ENCODE measurements at regions not wholly inside any gene's neighbourhood (a gene's known extent, or its start where the extent isn't known, plus 50 kb on each side); places are given as distances from the start of the nearest gene placed in this dataset.
"Not testable (repeated sequence)": the region's sequence is repeated elsewhere in the genome, so short reads cannot be mapped to it uniquely, and the experiment has no call there.

DNA sequence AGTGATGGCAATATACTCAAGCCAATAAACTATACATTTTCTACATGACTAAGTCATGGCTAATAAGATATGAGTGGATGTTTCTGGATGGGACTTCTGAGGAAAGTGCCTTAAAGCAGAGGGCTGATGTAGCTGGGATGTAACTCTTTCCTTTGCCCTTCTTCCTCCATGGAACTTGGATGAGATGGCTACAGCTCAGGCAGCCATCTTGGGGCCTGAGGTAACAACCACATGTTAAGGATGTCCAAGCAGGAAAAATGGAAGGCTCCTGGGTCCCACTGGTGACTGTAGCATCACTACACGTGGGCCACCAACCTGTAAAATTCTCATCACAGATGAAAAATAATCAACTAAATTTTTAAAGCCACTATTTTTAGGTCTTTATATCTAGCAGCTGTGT is 54.4 kb upstream of the GRIP1 start:
- DNase-seq (ENCODE audit: low spot score): no peak

DNA sequence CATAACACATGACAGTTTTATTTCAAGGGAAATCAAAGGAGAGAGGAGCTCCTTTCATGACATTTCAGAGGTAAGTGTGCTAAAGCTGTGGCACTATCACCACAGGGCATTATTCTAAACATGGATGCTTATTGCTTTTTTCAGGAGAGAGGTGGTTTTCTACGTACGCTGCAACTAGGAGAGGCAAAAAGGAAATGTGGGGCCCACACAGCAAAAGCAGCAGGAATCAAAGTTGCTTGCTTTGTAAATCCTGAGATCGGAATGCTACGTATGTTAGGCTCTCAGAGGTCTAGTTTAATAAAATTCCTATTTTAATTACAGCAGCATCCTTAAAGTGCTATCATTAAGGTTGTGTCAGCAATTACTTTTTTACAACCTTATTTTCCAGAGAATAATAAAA is 55.0 kb upstream of the GRIP1 start:
- DNase-seq (ENCODE audit: low spot score): no peak

DNA sequence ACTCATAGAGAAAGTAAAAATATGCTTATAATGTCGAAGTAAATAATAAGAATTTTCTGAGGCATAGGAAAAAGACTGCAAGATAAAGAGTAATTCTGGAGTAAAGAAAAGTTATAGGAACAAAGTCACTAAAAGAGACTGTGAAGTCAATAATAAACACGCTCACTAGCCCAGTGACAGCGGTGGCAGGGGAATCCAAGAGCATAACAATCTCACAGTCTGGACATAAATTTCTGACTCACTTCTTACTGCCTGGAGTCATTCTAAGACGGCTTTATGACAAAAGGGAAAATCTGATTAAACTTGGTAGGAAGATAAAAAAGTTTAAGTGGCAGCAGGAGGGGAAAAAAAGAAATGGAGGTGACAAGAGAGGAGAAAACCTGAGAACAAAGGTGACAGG is 56.4 kb upstream of the GRIP1 start:
- no peak for DNase-seq (ENCODE audit: low spot score)

DNA sequence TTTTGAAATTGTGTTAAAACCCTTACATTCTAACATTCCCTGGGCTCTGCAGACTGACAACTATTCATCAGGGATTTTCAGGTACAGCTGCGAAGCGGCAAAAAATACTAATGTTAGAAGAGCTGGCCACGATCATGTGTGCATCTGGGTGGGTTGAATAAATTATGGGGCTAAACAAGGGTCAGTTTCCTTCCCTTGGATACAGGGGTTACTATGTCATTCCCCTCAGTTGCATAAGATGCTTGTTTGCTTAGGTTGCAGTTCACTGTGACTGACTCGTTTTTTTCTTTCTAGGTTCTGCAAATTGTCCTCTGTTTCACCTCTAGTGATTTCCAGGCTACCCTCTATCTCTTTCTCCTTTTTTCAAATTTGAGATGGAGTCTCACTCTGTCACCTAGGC is 58.1 kb upstream of the GRIP1 start:
- DNase-seq (ENCODE audit: low spot score): no peak

DNA sequence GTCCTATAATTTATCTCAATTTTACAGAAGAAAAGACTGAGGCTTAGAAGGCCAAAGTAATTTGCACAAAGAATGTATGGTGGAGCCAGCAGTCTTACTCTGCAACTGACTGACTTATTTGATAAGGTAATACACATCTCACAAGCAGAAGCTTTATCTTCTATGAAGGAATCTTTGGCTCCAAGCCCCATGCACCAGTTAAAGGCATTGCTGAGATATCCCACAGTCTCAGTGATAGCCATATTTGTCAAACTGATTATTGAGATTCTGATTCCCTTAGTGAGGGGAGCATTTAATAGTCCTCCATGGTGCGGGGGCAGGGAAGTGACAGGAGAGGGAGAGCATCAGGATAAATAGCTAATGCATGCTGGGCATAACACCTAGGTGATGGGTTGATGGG is 60.4 kb upstream of the GRIP1 start:
- no peak for DNase-seq (ENCODE audit: low spot score)

DNA sequence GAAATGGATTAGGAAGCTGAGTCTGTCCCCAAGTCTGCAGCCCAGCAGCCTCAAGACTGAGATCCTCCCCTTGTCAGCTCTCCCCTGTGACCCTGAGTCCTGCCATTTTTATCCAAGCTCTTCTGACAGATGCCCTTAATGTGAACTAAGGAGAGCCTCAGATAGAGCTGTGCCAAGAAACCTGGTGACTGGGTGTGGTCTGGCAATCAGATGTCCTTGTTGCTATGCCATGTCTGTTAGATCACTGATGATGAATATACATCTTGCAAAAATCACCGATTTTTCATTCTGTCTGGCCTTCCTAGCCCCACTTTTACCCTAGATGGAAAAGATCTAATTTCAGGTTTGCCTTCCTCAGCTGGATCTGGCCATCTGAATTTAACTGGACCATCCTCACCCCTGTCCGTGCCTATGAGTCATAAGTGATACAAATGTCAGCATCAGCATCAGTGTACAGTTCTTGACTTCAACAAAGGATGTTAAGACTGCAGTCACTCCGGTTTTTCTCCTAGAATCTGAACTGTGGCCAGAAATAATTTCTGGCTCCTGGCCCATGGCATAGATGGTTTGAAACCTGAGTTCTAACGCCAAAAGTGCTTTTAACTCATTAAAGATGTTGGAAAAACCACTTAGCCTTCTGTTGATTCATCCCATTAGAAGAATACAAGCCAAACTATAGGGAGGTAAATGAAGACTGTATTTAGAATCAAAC is 61.2 kb upstream of the GRIP1 start:
- no peak for DNase-seq (ENCODE audit: low spot score)

DNA sequence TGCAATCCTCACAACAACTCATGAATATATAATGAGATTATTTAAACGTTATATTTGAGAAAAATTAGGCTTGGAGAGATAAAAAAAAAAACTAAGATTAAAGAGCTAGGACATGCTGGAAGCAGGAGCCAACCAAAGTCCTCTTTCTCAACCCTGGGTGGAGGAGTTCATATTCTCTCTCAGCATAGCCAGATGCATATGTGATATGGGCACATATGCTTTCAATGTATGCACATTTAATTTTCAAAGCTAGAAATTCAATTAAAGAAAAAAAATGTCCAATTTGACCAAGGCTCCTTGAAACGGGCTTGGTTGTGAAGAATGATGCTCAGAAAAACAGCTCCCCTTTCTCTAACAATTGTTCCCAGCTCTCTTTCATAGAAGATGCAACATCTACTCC is 61.9 kb upstream of the GRIP1 start:
- no peak for DNase-seq (ENCODE audit: low spot score)

DNA sequence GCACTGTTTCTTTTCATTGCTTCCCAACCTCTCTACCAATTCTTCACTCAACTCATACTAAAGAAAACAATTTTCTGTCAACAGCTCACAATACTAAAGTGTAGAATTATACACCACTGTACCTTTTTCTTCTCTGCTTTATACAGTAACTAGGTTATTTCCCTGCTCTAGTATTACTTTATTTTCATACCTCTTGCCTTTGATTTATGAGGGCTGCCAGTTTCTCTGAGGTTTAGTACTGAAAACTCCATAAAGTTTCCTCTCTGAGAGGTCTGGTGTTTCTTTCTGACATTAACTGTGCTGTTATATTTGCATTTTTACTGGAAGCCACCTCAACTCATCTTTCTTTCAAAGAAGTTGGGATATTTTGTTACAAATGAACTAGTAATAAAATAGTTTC is 63.0 kb upstream of the GRIP1 start:
- DNase-seq (ENCODE audit: low spot score): no peak

DNA sequence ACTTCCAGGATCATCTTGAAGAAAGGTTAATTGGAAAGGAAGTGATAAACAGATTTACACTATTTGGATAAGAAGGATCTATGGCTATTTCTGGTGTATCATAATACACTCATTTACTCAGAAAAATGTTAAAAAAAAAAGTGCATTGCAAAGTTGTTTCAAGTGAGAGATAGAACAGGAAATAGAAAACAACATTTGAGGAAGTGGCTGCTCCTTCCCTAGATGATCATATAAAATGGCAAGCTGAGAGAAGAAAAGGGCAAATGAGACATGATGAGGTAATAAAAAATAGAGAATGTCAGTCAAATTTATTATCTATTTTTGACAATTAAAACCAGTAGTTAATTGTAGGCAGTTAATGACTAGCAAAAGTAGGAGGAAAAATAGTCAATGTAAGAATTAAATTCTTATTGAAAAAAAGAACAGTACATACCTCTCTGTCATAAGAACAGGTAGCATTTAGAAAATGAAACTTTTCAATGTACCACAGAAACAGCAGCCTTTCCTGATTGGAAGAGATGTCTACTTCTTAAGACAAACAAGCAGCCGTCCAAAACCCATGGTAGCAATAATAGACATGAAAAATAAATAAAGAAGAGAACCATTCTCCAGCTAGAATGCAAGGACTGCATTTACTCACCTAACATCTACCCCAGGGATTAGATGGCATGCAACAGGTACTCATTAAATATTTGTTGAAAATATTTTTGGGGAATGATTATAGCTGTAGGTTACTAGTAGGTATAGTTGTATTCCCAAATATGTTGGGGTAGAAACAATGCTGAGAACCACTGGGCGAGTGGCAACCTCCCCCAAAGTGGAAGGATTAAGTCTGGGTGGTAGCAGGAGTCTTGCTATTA is 63.9 kb upstream of the GRIP1 start:
- no peak for DNase-seq (ENCODE audit: low spot score)

DNA sequence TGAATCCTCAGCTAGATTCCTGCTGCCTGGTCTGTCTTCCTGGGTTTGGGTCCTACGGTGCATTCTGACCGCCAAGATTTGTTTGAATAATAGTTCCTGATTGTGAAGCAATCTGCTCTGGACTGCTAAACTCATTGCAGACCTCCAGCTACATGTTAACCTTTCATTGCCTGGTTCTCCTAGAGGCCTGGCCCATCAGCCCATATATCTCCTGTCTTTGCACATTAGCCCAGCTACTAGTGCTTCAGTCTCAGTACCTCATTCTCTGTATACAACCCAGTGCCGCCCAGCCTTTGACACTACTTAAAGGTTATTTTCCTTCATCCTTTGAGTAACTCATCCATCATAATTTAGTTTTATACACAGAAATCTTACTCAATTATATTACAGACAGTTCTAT is 65.6 kb upstream of the GRIP1 start:
- DNase-seq (ENCODE audit: low spot score): no peak

DNA sequence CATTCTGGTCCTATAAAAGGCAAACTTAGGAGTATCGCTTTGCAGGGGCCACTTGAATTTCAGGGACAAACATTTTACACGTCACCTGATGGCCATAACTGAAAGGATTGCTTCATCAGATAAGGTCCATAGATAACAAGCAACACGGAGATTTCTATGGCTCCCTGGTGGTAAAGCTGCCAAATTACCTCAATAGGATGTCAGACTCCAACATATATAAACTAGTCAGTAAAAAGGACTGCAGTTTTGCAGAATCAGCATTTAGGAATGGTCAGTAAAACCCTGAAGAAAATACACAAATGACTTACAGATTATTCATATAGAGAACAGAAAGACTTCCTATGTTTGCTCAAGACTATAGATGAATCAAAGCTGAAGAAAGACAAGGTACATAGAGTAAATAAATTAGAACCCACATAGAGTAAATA is 66.1 kb upstream of the GRIP1 start:
- no peak for DNase-seq (ENCODE audit: low spot score)

DNA sequence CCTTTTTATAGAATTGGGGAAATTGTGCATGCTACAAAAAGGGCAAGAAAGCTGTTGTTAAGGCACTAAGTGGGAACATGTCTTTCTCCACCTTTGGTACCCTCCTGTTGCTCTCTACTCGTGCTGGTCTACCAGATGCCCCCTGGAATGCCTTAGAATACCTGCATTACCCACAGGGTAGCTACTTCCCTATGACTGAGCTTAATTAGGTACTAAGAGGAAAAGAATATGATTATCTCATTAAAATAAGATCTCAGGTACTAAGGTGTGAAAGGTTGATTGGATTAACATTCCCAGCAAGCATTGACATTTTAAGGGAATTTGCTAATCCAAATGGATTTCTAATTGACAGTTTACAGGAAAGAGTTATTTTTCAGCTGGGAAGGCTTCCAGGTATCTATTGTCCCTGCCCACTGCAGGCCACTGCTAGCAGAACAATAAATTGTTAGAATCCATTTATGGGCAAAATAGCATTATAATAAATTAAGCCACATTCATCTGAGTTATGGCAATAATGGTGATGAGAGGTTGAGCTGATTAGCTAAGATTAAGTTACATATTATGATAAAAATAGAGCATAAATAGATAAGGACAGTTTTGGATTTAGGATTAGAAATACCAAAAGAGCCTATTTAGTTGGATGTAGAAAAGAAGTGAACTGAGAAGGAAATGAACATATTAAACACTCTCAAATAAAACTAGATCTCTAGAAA is 67.8 kb upstream of the GRIP1 start:
- DNase-seq (ENCODE audit: low spot score): no peak

DNA sequence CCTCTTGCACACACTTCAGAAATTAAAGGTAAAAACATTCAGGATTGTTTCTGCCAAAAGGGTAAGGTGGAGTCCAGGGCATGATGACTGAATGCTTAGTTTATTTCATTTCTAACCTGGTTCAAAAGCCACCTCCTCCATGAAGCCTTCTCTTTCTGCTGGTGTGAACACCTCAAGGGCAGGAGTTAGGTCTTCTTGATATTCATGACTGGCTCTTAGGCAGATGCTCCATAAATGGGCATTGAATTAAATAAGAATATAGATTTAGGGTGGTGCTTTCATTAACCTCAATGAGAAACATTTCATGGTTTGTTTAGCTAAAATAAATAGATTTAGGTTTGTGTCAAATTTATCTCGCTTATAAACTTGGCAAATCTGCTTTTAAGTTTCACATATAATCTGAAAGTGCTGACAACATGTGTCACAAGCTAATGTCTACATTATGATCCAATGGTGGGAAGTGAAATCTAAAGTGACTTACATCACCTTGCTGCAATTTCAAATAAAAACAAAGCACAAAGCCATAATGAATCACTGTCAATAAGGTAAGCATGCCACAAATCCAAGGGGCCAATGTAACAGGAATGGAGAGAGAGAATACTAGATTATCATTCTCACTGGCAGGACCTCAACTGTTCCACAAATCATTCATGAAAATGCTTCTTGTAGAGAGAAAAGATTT is 72.7 kb upstream of the GRIP1 start:
- DNase-seq (ENCODE audit: low spot score): no peak

DNA sequence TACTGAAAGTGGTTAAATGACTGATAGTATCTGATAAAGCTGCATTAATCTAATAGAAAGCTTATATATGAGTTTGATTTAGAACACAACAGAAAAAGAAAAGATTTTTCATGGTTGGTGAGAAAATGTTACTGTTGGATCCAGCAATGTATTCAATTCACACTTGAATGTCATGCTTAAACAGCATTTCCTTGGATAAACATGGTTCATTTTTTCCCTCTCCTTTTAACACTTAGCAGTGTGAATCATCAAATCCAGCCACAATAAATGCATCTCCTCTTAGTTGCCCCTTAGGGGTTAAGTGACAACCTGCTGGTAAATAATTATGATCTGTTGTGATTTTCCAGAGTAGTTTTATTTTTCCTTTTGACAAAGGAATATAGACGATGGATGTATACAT is 74.9 kb upstream of the GRIP1 start:
- DNase-seq (ENCODE audit: low spot score): no peak

DNA sequence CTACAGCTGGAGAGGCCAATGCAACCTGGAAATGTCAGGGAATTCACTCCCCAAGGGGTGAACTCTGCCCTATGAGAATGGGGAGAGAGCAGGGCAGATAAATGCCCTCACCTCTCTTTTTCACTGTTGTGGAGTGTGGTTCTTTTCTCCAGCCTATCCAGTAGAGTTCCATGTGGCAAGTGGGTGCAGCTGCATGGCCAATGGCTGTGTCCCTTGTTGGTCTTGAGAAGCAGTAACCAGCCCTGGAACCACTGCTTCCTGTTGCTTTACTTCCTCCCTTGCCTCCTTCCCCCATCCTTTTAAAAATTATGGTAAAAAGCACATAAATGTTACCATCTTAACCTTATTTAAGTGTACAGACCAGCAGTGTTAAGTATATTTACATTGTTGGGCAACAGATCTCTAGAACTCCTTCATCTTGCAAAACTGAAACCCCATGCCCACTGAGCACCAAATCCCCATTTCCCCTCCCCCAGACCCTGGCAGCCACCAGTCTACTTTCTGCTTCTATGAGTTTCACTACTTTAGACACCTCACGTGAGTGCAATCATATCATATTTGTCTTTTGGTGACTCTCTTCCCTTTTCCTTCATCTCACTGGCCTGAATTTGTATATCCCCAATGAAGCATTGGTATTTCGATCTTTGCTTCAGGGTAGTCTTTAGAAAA is 77.0 kb upstream of the GRIP1 start:
- DNase-seq (ENCODE audit: low spot score): no peak

DNA sequence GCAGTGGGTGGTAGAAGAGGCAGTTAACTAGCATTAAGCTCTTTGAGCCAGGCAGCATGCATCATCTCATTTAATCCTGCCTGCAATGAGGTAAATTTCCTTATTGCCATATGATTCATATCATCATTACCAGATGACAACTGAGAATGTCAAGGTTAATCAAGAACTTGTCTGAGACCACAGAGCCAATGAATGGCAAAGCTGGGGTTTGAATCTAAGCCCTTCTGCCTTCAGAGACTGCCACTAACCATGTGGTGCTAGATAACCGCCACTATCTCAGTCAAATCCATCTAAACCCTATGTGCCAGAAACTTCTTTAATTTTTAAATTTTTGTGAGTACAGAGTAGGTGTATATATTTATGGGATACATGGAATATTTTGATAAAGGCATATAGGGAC is 77.8 kb upstream of the GRIP1 start:
- no peak for DNase-seq (ENCODE audit: low spot score)

DNA sequence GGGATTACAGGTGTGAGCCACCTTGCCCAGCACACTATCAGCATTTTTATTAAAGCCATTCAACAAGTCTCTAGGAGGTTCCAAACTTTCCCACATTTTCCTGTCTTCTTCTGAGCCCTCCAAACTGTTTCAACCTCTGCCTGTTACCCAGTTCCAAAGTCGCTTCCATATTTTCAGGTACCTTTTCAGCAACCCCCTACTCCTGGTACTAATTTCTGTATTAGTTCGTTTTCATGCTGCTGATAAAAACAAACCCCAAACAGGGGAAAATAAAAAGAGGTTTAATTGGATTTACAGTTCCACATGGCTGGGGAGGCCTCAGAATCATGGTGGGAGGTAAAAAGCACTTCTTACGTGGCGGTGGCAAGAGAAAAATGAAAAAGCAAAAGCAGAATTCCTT is 81.2 kb upstream of the GRIP1 start:
- not testable (repeated sequence) for DNase-seq (ENCODE audit: low spot score)

DNA sequence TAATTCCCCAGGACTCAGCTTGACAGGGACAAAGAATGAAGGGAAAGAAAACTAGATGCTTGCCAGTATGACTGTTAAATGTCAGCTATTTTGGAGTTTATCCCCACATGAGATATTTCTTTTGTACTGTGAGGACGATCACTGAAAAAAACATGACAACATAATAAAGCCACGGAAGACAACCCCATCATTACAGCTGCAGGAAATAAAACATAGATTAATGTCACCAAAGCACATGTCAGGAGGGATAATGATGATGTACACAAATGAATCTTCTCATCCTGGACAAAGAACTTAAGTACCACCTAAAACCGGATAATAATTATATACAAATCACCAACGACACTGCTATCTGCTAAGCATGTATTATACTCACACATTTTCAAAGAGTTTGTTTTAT is 84.6 kb upstream of the GRIP1 start:
- DNase-seq (ENCODE audit: low spot score): no peak

DNA sequence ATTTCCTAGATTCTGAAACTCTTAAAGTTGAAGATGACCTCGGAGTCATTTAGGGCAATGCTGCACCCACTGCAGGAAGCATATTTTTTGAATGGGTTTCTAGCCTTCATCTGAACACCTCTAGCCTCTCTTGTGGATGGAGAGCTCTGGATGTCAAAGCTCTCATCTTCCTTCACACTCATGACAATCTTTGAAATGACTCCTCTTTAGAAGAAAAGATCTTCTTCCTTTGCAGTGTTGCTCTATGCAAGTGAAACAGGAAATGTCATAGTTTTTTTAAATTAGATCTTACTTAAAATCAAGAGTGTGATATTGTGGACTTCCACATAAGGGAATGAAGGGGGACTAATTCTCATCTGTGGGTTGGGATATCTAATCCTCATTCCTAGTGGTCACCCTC is 86.3 kb upstream of the GRIP1 start:
- DNase-seq (ENCODE audit: low spot score): no peak

DNA sequence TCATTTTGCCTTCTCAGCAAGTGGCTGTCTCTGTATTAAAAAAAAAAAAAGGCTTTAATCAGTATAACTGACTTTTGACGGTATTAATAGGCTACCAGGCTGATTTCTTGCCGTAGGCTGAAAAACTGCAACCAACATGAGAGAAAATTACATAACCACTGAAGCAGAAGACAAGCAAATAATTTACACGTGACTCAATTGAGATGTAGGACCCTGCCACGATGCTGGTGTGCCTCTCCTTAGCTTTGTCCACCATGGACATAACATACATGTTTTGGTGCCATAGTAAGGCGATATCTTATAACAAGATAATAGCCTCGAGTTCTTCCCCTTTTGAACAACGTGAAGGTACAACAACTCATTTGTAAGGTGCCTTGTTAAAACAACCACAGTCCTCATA is 88.7 kb upstream of the GRIP1 start:
- DNase-seq (ENCODE audit: low spot score): no peak

DNA sequence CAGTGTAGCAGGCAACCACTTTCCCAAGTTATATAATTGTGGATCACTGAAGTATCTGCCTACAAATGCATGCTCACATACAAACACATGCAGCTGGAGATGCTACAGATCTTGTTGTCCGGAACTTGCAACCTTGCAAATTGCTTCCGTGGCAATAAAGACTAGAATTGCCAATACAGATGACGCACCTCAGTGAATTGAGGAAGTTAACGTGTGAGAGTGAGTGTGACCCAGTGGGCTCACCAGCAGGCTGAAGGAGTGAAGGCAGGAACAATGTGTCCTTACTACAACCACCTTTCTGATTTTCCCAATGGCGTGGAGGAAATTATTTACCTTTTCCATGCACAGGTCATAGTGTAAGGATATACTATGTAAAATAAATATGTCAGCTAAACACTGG is 89.4 kb upstream of the GRIP1 start:
- DNase-seq (ENCODE audit: low spot score): no peak

DNA sequence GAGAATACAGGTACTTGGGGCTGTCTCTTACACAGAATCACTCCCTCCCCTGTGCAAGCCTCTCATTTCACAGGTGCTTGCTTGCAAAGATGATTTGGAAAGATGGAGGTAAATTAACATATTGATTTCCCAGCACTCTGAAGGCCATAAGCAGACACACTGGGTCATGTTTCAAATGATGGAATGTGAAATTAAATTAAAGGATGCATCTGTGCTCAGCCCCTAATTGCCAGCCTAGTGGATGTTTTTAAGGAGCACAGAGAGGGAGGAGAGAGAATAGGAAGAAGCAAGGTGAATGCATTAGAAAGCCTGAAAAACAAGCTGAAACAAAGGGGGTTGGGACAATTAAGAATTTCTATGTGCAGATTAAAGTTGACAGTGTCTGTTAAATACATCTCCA is 96.1 kb upstream of the GRIP1 start:
- no peak for DNase-seq (ENCODE audit: low spot score)

Measured in mucosa of gallbladder (tissue), 1 donor.